HepG2 (cell line): ENCODE measurements at regions not wholly inside any gene's neighbourhood (a gene's known extent, or its start where the extent isn't known, plus 50 kb on each side); places are given as distances from the start of the nearest gene placed in this dataset.

Source experiments
- BCLAF1 ChIP-seq: fragments of 450-650 bp; IDR thresholded peaks from 2 replicates; pipeline ENCODE4 v1.6.1; 2017; ENCODE audit warnings: mild to moderate bottlenecking
- DMAP1 ChIP-seq: IDR thresholded peaks from 2 replicates; pipeline ENCODE4 v1.6.1; 2016
- FOXC1 ChIP-seq: sonication (generic); formaldehyde crosslinking; IDR thresholded peaks from 2 replicates; pipeline ENCODE4 v1.8.0; 2022; ENCODE audit warnings: mild to moderate bottlenecking, missing genetic modification reagents, borderline replicate concordance
- HIVEP1 ChIP-seq: sonication (generic); formaldehyde crosslinking; IDR thresholded peaks from 2 replicates; pipeline ENCODE4 v1.4.0; 2020; ENCODE audit warnings: mild to moderate bottlenecking, missing genetic modification reagents
- KLF12 ChIP-seq: sonication (generic); formaldehyde crosslinking; IDR thresholded peaks from 2 replicates; pipeline ENCODE4 v1.4.0; 2020; ENCODE audit warnings: missing genetic modification reagents, borderline replicate concordance
- NFKBIZ ChIP-seq: IDR thresholded peaks from 2 replicates; pipeline ENCODE4 v1.6.1; 2018; ENCODE audit warnings: missing genetic modification reagents, missing compliant biosample characterization
- PLSCR1 ChIP-seq: sonication (generic); formaldehyde crosslinking; IDR thresholded peaks from 2 replicates; pipeline ENCODE4 v1.5.0; 2020; ENCODE audit warnings: missing genetic modification reagents, mild to moderate bottlenecking, borderline replicate concordance
- RERE ChIP-seq: IDR thresholded peaks from 2 replicates; pipeline ENCODE4 v1.6.1; 2016; ENCODE audit warnings: low read depth, missing genetic modification reagents, missing compliant biosample characterization
- SOX5 ChIP-seq: IDR thresholded peaks from 2 replicates; pipeline ENCODE4 v1.6.1; 2016; ENCODE audit warnings: borderline replicate concordance
- ZNF207 ChIP-seq: fragments of 450-650 bp; IDR thresholded peaks from 2 replicates; pipeline ENCODE4 v1.6.1; 2016; ENCODE audit warnings: antibody characterized with exemption, borderline replicate concordance
- ZNF3 ChIP-seq: IDR thresholded peaks from 2 replicates; pipeline ENCODE4 v1.7.0; 2017; ENCODE audit warnings: inconsistent platforms
- ZNF33A ChIP-seq: sonication (generic); formaldehyde crosslinking; IDR thresholded peaks from 2 replicates; pipeline ENCODE4 v1.5.1; 2020; ENCODE audit warnings: missing genetic modification reagents, mild to moderate bottlenecking, moderate library complexity, borderline replicate concordance
- ZNF607 ChIP-seq: sonication (generic); formaldehyde crosslinking; IDR thresholded peaks from 2 replicates; pipeline ENCODE4 v1.5.1; 2020; ENCODE audit warnings: missing genetic modification reagents, mild to moderate bottlenecking, borderline replicate concordance
- ZNF737 ChIP-seq: sonication (generic); formaldehyde crosslinking; IDR thresholded peaks from 2 replicates; pipeline ENCODE4 v1.5.0; 2020; ENCODE audit warnings: missing genetic modification reagents, mild to moderate bottlenecking, borderline replicate concordance
- ZNF83 ChIP-seq: sonication (generic); formaldehyde crosslinking; IDR thresholded peaks from 2 replicates; pipeline ENCODE4 v1.4.0; 2020; ENCODE audit warnings: missing genetic modification reagents, mild to moderate bottlenecking, borderline replicate concordance
- ZNF879 ChIP-seq: sonication (generic); formaldehyde crosslinking; IDR thresholded peaks from 2 replicates; pipeline ENCODE4 v1.8.1; 2023; ENCODE audit warnings: missing genetic modification reagents
- ZSCAN20 ChIP-seq: sonication (generic); formaldehyde crosslinking; IDR thresholded peaks from 2 replicates; pipeline ENCODE4 v1.4.0; 2020; ENCODE audit warnings: missing genetic modification reagents, mild to moderate bottlenecking, borderline replicate concordance

GRCh38 chr2:42978175-42978886 lies 185.9 kb upstream of the HAAO start (continued):
- TF ChIP-seq BCLAF1 (no peak), ZNF33A (CRISPR knock-in tag) (no peak; the same call in 1 of the 2 replicates), FOXC1 (CRISPR knock-in tag) (peak; percentile 81), DMAP1 (CRISPR knock-in tag) (peak; percentile 87), ZNF207 (no peak), ZNF607 (peak; percentile 96), KLF12 (CRISPR knock-in tag) (peak; percentile 73; the same call in 1 of the 2 replicates), ZNF83 (no peak), HIVEP1 (CRISPR knock-in tag) (peak; percentile 89), NFKBIZ (peak; percentile 88; the same call in 1 of the 2 replicates), ZSCAN20 (CRISPR knock-in tag) (no peak), SOX5 (CRISPR knock-in tag) (peak; percentile 89; the same call in 1 of the 2 replicates), ZNF879 (peak; percentile 88; the same call in 1 of the 2 replicates), PLSCR1 (CRISPR knock-in tag) (no peak), RERE (CRISPR knock-in tag) (peak; percentile 88), ZNF3 (CRISPR knock-in tag) (no peak), ZNF737 (CRISPR knock-in tag) (no peak)
